Nephron progenitor cell (in vitro differentiated cells): ENCODE measurements at regions not wholly inside any gene's neighbourhood (a gene's known extent, or its start where the extent isn't known, plus 50 kb on each side); places are given as distances from the start of the nearest gene placed in this dataset.
"Not testable (repeated sequence)": the region's sequence is repeated elsewhere in the genome, so short reads cannot be mapped to it uniquely, and the experiment has no call there.

ENCODE experiments used
- DNase-seq: peaks from one replicate; pipeline ENCODE4 v3.0.0; 2021
- H3K27ac Mint-ChIP-seq: 2 replicates; pipeline ENCODE4 v1.8.0; 2021; ENCODE audit warnings: mild to moderate bottlenecking, moderate library complexity, mixed read lengths
- H3K27me3 Mint-ChIP-seq: 2 replicates; pipeline ENCODE4 v1.8.0; 2021; ENCODE audit warnings: mild to moderate bottlenecking, low read depth, mixed read lengths; ENCODE audit not compliant: poor library complexity
- H3K36me3 Mint-ChIP-seq: 2 replicates; pipeline ENCODE4 v1.8.0; 2021; ENCODE audit warnings: low read depth, mixed read lengths
- H3K4me1 Mint-ChIP-seq: 2 replicates; pipeline ENCODE4 v1.8.0; 2021; ENCODE audit warnings: mixed read lengths
- H3K4me3 Mint-ChIP-seq: 2 replicates; pipeline ENCODE4 v1.8.0; 2021; ENCODE audit warnings: mild to moderate bottlenecking, moderate library complexity, mixed read lengths
- H3K9me3 Mint-ChIP-seq: 2 replicates; pipeline ENCODE4 v1.8.0; 2021; ENCODE audit warnings: mild to moderate bottlenecking, moderate library complexity, mixed read lengths
- CTCF ChIP-seq: fragments of 200-600 bp; sonication (generic); IDR thresholded peaks from 2 replicates; pipeline ENCODE4 v1.5.0; 2021; ENCODE audit warnings: antibody characterized with exemption

DNA sequence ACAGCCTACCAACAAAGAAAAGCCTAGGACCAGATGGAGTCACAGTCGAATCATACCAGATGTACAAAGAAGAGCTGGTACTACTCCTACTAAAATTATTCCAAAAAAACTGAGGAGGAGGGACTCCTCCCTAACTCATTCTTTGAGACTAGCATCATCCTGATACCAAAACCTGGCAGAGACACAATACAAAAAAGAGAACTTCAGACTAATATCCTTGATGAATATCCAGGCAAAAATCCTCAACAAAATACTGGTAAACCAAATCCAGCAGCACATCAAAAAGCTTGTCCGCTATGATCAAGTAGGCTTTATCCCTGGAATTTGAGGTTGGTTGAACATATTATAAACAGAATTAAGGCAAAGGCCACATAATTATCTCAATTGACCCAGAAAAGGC, 900.4 kb upstream of the ARRDC3 start:
- no peak for DNase-seq
- Mint-ChIP-seq H3K27me3 (no peaks in the 10 kb centered on the region), H3K27ac (no peak overlapping the region), H3K4me3 (no peak overlapping the region), H3K36me3 (no peaks in the 10 kb centered on the region), H3K9me3 (peaks cover 30% of the 10 kb centered on the region), H3K4me1 (no peaks in the 10 kb centered on the region)
- TF ChIP-seq CTCF, result no peak

GRCh38 chr5:92271750-92272149, 888.6 kb upstream of the ARRDC3 start:
- not testable (repeated sequence) for H3K27ac Mint-ChIP-seq, DNase-seq, H3K27me3 Mint-ChIP-seq, H3K36me3 Mint-ChIP-seq, H3K4me3 Mint-ChIP-seq, H3K4me1 Mint-ChIP-seq
- peaks cover 17% of the 10 kb centered on the region for H3K9me3 Mint-ChIP-seq

DNA sequence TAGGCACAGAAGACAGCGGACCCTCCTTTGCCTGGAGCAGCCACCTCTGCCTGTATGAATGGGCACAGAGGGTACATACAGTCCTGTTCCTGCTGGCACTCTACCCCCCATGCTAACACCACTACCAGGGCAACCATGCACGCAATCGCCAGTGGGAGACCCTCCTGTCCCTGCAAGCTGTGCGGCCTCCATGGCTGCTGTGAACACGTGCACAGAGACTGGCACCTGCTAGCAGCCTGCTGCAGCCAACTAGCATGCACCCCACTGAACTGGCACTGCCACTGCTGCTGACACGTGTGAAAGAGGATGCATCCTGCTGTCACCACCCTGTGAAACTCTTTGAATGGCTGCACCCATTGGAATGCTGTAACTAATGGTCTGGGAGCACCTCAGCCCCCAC, 885.2 kb upstream of the ARRDC3 start:
- Mint-ChIP-seq H3K9me3 (no peaks in the 10 kb centered on the region), H3K36me3 (no peaks in the 10 kb centered on the region), H3K4me3 (no peak overlapping the region), H3K27ac (no peak overlapping the region), H3K4me1 (no peaks in the 10 kb centered on the region), H3K27me3 (peaks cover 9% of the 10 kb centered on the region)
- DNase-seq, result no peak
- TF ChIP-seq CTCF, result no peak

DNA sequence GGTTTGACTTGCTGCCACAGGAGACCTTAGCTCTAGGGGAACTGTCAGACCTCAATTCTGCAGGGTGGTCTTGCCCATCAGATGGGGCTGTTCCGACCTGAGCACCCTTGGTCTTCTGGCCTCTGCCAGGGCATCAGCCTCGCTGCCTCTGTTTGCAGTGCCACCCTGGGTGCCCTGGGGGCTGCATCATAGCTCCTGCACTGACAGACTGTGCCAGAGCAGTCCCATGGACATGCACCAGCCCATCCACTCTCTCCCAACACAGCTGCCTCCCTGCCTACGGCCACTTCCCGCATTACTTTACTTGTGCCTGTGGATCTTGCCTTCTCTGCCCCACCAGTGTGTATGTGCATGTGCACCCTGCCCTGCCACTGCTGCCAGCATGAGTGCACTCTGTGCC, 884.7 kb upstream of the ARRDC3 start:
- TF ChIP-seq CTCF, result no peak
- Mint-ChIP-seq H3K27me3 (peaks cover 9% of the 10 kb centered on the region), H3K4me1 (no peaks in the 10 kb centered on the region), H3K9me3 (no peaks in the 10 kb centered on the region), H3K4me3 (no peak overlapping the region), H3K27ac (no peak overlapping the region), H3K36me3 (no peaks in the 10 kb centered on the region)
- DNase-seq, result no peak

DNA sequence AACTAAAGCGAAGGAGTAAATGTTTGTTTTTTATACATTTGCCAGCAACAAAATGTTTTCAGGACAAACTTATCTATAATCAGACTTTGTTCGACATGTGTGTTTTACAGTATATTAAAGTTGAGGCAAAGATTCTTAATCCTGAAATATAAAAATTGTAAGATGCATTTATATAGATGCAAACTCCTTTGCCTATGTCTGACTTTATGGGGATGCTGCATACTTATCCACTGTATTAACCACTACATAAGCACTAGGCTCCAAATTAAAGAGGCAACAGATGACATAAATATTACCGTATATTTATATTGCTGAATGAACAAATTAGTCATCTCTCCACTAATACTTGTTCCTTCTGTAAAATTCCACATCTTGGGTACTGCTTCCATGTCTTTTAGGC, 882.7 kb upstream of the ARRDC3 start:
- Mint-ChIP-seq H3K36me3 (no peaks in the 10 kb centered on the region), H3K27ac (no peak overlapping the region), H3K4me3 (no peak overlapping the region), H3K4me1 (no peaks in the 10 kb centered on the region), H3K9me3 (no peaks in the 10 kb centered on the region), H3K27me3 (peaks cover 9% of the 10 kb centered on the region)
- TF ChIP-seq CTCF, result no peak
- DNase-seq, result no peak

DNA sequence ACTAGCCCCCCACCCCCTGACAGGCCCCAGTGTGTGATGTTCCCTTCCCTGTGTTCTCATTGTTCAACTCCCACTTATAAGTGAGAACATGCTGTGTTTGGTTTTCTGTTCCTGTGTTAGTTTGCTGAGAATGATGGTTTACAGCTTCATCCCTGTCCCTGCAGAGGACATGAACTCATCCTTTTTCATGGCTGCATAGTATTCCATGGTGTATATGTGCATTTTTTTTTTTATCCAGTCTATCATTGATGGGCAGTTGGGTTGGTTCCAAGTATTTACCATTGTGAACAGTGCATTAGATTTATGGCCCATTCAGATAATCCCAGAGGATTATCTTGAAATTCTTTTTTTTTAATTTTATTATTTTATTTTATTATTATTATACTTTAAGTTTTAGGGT, 872.5 kb upstream of the ARRDC3 start:
- H3K4me3 Mint-ChIP-seq, H3K9me3 Mint-ChIP-seq, H3K27ac Mint-ChIP-seq, H3K36me3 Mint-ChIP-seq, H3K27me3 Mint-ChIP-seq, H3K4me1 Mint-ChIP-seq, DNase-seq: not testable (repeated sequence)

DNA sequence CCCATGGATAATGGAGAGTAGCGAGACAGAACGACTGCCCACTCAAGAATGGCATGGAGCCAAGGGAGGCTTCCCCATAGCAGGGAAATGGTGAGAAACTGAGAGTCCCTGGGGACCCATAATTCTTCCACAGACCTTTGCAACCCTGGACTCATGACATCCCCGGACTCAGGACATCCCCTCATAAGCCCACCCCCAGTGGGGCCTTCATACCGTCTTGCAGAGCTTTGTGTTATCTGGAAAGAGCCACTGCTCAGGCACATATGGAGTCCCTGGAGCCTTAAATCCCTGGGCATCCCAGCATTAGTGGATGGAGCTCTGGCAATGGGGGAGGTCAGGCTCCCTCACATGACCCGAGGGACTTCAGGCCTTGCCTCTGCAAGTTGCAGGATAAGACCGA, 865.4 kb upstream of the ARRDC3 start:
- H3K36me3 Mint-ChIP-seq, result no peaks in the 10 kb centered on the region
- no peak for TF ChIP-seq CTCF
- H3K4me1 Mint-ChIP-seq, result no peaks in the 10 kb centered on the region
- DNase-seq, result no peak
- no peak overlapping the region for H3K4me3 Mint-ChIP-seq
- H3K27ac Mint-ChIP-seq, result no peak overlapping the region
- peaks cover 23% of the 10 kb centered on the region for H3K9me3 Mint-ChIP-seq
- no peaks in the 10 kb centered on the region for H3K27me3 Mint-ChIP-seq
